SJSA1 (cell line): ENCODE measurements at regions not wholly inside any gene's neighbourhood (a gene's known extent, or its start where the extent isn't known, plus 50 kb on each side); places are given as distances from the start of the nearest gene placed in this dataset.

Experiments used
- DNase-seq, 2 experiments: peaks; one replicate each; pipeline ENCODE4 v3.0.0-alpha.2; 2015 to 2020; ENCODE audit warnings: low spot score in 2 of 2, low read depth in 1 of 2
- H3K27ac ChIP-seq: fragments of 250-450 bp; sonication (Bioruptor Pico); 2 replicates; pipeline ENCODE4 v1.5.1; 2020; ENCODE audit warnings: mild to moderate bottlenecking, moderate library complexity
- H3K27me3 ChIP-seq: fragments of 250-450 bp; sonication (Bioruptor Pico); replicated peaks from 2 replicates; pipeline ENCODE4 v1.5.1; 2020; ENCODE audit warnings: mild to moderate bottlenecking, moderate library complexity
- H3K36me3 ChIP-seq: fragments of 250-450 bp; sonication (Bioruptor Pico); 2 replicates; pipeline ENCODE4 v1.5.1; 2020; ENCODE audit warnings: mild to moderate bottlenecking
- H3K4me1 ChIP-seq: fragments of 250-450 bp; sonication (Bioruptor Pico); replicated peaks from 2 replicates; pipeline ENCODE4 v1.6.1; 2021; ENCODE audit warnings: mild to moderate bottlenecking
- H3K4me3 ChIP-seq: fragments of 250-450 bp; sonication (Bioruptor Pico); 2 replicates; pipeline ENCODE4 v1.5.1; 2020; ENCODE audit warnings: mild to moderate bottlenecking
- H3K9me3 ChIP-seq: fragments of 250-450 bp; sonication (Bioruptor Pico); replicated peaks from 2 replicates; pipeline ENCODE4 v1.5.1; 2020; ENCODE audit warnings: mild to moderate bottlenecking

DNA sequence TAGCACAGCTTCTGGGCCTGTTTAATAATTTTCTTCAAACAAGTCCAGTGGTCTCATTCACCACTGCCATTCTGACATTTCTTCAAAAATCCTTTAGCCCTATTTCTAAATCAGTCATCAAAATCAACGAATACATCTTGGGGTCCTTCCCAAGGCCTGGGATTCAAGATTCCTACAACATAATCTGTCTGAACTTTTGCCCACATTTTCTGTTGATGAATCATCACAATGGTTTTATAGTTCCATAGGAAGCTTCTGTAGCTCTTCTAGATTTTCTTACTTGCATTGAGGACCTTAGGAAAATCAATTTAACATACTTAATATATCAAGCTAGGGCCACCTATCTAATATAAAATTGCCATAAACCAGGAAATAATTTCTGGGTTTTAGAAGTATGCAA lies 811.8 kb upstream of the ACVR2A start:
- Histone ChIP-seq H3K9me3 (no peaks in the 10 kb centered on the region; the same call in 1 of the 2 replicates), H3K27ac (no peak overlapping the region), H3K27me3 (no peaks in the 10 kb centered on the region), H3K36me3 (no peaks in the 10 kb centered on the region), H3K4me1 (no peaks in the 10 kb centered on the region; the same call in 1 of the 2 replicates), H3K4me3 (no peak overlapping the region)
- DNase-seq, result no peak

DNA sequence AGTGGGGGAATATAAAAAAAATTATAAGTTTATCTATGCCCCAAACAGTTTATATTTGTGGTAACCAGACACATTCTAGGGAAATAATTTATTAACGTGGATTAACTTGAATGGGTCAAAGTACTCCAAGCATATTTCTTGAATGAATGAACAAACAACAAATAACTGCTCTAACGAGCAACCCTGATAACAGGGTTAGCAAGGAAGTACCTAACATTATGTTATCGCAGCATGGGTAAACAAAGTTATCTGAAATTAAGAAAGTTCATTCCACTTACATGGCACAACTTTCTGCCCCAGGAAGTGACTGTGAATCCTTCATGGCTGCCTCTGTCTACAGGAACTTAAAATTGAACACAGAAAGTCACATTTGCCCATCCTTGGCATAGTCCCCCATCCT lies 812.9 kb upstream of the ACVR2A start:
- no peak overlapping the region for H3K27ac ChIP-seq
- no peak for DNase-seq
- no peaks in the 10 kb centered on the region; the same call in 1 of the 2 replicates for H3K4me1 ChIP-seq
- no peaks in the 10 kb centered on the region; the same call in 1 of the 2 replicates for H3K9me3 ChIP-seq
- H3K4me3 ChIP-seq, result no peak overlapping the region
- no peaks in the 10 kb centered on the region for H3K27me3 ChIP-seq
- no peaks in the 10 kb centered on the region for H3K36me3 ChIP-seq

DNA sequence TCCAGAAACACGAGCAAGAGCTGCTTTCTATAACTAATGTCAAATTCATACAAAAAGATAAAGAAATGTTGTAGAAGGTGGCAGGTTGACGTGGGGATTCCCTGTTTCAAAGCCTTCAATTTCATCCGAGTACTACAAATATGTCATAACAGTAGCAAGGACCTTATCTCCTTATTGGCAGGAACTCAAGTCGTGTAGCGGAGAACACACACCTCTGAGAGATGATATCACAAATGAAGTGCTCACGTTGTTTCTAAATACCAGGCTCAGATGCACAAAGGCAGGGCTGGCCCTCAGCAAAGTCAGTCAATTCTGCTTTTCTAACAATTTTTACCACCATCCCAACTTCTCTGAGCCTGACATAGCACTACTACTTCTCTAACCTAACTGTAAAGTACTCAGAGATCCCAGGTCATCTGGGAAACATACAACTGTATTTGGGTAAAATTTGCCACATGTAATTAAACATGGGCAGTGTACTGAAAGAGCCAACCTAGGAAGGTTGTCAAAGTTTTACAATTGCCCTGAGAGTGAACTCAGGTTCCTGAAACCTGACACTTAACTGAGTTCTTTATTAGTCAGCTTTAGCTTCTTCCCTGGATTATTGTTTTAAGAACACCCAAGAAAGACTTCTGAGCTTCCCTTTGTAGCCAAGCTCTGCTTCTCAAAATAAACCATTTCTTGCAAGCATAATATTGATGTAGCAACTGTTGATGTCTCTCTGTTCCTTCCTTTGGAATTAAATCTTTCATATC lies 813.7 kb upstream of the ACVR2A start:
- no peaks in the 10 kb centered on the region; the same call in 1 of the 2 replicates for H3K9me3 ChIP-seq
- H3K4me1 ChIP-seq, result no peaks in the 10 kb centered on the region; the same call in 1 of the 2 replicates
- H3K36me3 ChIP-seq, result no peaks in the 10 kb centered on the region
- no peak for DNase-seq
- H3K27ac ChIP-seq, result no peak overlapping the region
- H3K4me3 ChIP-seq, result no peak overlapping the region
- no peaks in the 10 kb centered on the region for H3K27me3 ChIP-seq

DNA sequence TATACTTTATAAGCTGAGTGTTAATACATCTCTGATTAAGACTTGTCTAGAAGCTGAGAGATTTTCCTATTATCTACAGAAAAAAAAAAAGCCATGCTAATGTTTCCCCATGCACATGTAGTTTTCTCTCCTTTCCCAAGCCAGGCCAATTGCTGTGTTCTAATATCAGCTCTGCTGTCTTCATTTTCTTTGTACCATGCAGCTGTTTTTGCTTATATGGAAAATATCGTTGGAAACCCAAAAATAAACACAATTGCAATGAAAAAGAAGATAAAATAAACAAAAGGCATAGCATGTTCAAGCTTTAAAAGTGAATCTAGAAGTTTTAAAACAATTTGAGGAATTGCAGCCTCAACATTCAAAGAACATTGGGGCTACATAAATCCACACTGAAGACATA lies 817.4 kb upstream of the ACVR2A start:
- no peaks in the 10 kb centered on the region for H3K36me3 ChIP-seq
- no peak overlapping the region for H3K4me3 ChIP-seq
- DNase-seq, result no peak
- no peak overlapping the region for H3K27ac ChIP-seq
- H3K9me3 ChIP-seq, result no peaks in the 10 kb centered on the region; the same call in 1 of the 2 replicates
- H3K4me1 ChIP-seq, result no peaks in the 10 kb centered on the region; the same call in 1 of the 2 replicates
- H3K27me3 ChIP-seq, result no peaks in the 10 kb centered on the region

DNA sequence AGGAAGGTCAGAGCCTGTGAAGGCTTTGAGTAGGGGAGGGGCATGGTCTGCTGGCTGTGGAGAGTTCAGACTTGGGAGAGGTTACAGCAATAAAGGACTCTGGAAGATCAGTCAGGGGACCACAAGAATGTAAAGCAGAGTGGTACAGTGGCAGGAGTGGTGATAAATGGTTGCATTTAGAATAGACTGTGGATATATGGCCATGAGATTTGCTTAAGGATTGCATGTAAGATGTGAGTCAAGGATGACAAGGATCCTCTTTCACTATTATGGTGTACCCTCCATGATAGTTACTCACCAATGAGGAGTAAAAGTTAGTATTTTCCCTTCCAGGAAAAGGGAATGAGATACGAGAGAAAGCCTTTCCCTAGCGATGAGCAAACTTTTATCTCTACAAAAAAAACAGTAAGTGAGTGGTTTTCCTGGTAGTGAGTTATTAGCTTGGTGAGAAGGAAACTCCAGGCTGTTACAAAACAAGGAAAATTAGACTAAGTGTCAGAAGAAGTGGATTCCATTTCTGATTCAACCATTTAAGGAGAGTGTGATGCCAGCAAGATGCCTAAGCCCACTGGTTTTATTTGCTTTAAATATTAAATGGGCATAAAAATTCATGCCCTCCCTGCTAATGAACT lies 818.0 kb upstream of the ACVR2A start:
- Histone ChIP-seq H3K9me3 (no peaks in the 10 kb centered on the region), H3K27ac (no peak overlapping the region), H3K4me3 (no peak overlapping the region), H3K27me3 (no peaks in the 10 kb centered on the region), H3K4me1 (no peaks in the 10 kb centered on the region; the same call in 1 of the 2 replicates), H3K36me3 (no peaks in the 10 kb centered on the region)
- no peak for DNase-seq

DNA sequence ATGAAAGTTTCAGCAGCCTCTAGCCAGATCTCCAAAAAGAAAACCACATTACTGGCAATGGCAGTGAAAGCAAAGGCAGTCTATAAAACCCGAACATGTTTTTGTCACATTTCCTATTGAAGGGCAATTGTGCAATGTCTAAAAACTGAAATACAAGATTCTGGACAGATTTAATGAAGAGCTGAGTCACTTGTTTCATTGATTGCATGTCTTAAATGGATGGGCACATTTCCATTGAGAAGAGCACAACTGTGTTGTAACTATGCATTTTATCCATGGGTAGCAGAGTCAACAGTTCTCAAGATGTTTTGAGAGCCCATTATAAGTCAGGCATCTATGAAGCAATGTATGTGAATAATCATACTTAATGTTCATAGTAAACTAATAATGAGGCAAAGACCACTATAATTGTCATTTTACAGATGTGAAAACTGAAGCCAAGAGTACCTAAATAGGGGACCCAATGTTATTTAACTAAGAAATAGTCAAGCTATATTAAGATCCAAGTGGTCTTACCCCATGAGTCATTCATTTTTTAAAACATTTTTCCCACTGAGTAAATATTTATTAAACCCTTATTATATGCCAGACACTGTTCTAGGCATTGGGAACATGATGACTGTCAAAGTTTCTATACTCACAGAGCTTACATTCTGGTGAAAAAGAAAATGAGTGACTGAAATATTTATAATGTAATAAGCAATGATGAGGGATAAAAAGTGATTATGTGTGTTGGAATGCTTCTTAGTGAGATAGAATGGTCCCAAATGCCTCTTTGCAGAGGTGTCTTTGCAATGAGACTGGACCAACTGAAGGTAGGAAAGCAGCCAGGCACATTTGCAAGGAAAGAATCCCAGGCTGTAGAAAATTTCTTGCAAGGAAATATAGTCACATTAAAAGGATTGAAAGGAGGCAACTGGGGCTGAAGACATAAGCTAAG lies 818.9 kb upstream of the ACVR2A start:
- Histone ChIP-seq H3K27me3 (no peaks in the 10 kb centered on the region), H3K36me3 (no peaks in the 10 kb centered on the region), H3K9me3 (no peaks in the 10 kb centered on the region), H3K4me1 (no peaks in the 10 kb centered on the region), H3K27ac (no peak overlapping the region), H3K4me3 (no peak overlapping the region)
- no peak for DNase-seq

DNA sequence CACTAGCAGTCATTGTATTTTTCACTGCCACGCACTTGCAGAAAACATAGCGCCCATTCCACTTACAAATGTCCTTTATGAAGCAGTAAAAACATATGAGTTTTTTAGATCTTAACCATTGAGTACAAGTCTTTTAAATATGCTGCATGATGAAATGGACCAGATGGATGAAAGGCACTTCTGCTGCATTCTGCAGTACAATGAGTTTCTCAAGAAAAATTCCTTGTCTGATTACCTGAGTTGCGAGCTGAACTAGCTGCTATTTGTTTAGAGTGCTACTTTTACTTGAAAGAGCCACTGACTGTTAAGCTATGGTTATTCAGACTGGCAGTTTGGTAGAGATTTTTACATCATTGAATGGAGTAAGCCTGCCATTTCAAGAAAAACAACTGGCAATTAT lies 825.5 kb upstream of the ACVR2A start:
- Histone ChIP-seq H3K36me3 (no peaks in the 10 kb centered on the region), H3K4me1 (no peaks in the 10 kb centered on the region), H3K27me3 (no peaks in the 10 kb centered on the region), H3K27ac (no peak overlapping the region), H3K4me3 (no peak overlapping the region), H3K9me3 (no peaks in the 10 kb centered on the region)
- DNase-seq, result no peak

DNA sequence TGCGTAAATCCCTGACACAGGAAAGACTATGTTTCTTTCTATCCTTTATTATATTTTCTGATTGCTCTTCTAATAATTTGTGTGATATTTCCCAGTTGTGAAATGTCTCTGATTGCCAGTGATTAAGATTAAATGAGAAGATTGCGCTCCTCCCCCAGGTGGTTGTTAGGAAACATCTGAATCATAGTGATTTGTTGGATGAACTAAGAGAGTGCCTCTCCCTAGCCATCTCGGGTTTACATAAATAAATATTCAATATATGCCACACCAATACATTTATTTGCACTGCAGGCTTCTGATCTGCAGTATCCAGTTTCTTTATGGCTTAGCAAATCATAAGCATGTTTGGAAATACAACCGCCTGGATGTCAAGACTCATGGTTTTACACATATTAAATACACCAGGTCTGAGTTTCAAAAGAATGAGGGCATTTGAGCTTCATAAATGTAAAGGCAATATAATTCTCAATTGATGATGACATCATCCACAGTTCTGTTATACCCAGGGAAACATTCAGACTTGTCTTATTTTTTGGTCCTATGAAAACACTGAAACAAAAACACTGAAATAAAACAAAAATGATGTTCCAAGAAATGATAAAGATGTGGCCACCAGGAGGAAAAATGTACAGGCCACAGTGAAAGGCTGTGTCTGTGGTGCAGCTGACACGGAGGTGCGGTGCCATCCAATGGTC lies 826.7 kb upstream of the ACVR2A start:
- H3K4me1 ChIP-seq, result no peaks in the 10 kb centered on the region
- no peak overlapping the region for H3K27ac ChIP-seq
- no peaks in the 10 kb centered on the region for H3K36me3 ChIP-seq
- DNase-seq, result no peak
- H3K27me3 ChIP-seq, result no peaks in the 10 kb centered on the region
- H3K4me3 ChIP-seq, result no peak overlapping the region
- no peaks in the 10 kb centered on the region for H3K9me3 ChIP-seq

DNA sequence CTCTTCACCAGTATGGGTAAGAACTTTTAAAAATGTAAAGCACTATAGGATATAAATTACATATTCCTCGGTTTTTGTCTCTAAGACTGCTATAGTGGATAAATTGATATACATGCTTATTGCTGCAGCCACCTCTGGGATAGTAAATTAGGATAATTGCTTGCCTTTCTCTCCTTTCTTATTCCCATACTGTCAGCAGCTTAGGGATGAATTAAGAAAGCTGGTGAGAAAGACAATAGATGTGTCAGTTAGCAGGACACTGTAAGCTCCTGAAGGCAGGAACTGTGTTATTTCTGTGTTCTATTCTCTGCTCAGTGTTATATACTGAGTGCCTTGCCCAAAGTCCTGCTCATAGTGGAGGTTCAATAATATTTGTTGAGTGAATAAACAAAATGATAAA lies 828.6 kb upstream of the ACVR2A start:
- Histone ChIP-seq H3K4me1 (no peaks in the 10 kb centered on the region), H3K9me3 (no peaks in the 10 kb centered on the region), H3K27ac (no peak overlapping the region), H3K27me3 (no peaks in the 10 kb centered on the region), H3K4me3 (no peak overlapping the region), H3K36me3 (no peaks in the 10 kb centered on the region)
- no peak for DNase-seq

DNA sequence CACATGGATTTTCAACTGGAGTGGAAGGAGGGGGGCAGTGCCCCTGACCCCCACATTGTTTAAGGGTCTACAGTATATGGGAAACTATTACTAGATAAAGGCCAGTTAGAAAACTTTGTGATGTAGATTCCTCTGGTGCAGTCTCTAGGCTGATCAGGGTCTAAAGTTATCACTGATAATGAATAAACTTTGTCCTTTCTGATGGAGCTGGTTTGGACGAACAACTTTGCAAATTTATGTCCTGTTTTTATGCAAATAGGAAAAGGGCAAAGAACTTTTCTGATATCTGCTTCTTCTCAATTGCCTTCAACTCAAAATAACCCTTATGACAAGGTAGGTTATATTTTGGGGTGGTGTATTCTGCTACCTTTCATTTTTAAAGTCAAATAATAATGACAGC lies 829.2 kb upstream of the ACVR2A start:
- no peaks in the 10 kb centered on the region for H3K4me1 ChIP-seq
- H3K27me3 ChIP-seq, result no peaks in the 10 kb centered on the region
- H3K9me3 ChIP-seq, result 0 out of 2 replicates have a peak, but pooled peaks cover 2% of the 10 kb centered on the region
- H3K36me3 ChIP-seq, result no peaks in the 10 kb centered on the region
- H3K4me3 ChIP-seq, result no peak overlapping the region
- DNase-seq, result no peak
- H3K27ac ChIP-seq, result no peak overlapping the region

DNA sequence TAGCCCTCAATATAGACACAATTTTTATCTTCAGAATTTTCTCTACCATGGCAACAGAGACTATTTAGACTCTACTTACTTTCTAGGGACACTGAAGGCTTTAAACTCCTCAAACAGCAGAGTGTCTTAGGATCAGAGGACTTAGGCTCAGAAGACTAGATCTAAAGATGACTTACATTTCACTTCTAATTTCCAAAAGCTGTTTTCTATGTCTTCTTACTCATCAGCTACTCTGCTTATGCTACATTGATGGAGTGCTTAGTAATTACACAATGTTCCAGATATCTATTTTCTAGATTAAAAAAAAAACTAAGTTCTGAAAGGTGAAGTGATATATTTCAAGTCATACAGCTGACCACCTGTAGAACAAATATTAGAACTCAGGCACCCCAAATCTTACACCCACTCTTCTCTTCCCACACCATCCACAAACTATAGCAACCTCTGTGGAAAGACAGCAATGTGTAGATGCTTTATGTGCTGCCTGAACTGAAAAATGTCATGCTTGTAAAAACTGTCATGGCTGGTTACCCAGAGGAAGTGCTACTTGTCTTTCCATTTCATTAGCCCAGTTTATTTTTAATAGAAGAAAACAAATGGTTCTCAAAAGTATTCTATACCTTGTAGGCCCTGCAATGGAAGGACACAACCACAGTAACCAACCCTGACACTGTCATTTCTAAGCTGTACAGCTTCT lies 831.0 kb upstream of the ACVR2A start:
- Histone ChIP-seq H3K4me3 (no peak overlapping the region), H3K4me1 (no peaks in the 10 kb centered on the region), H3K27ac (no peak overlapping the region), H3K9me3 (0 out of 2 replicates have a peak, but pooled peaks cover 2% of the 10 kb centered on the region), H3K27me3 (no peaks in the 10 kb centered on the region), H3K36me3 (no peaks in the 10 kb centered on the region)
- DNase-seq, result no peak

DNA sequence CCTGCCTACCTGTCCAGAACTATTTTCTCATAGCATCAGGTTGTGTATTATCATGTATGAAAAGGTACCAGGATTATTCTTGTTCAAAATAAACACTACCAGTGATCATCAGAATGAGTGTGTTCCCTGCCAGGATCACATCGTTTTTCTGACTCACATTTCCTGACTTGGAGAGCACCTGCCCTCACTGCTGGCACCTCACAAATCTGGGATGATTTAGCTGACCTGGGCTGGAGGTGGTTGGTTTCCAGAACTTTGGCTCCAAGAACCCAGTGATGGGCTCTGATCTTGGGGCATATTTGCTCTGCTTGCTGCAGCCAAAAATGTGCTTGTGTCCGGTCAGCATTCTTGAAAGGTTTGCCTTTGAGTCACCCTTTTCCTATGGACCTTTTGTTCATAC lies 836.3 kb upstream of the ACVR2A start:
- Histone ChIP-seq H3K27ac (no peak overlapping the region), H3K36me3 (no peaks in the 10 kb centered on the region), H3K27me3 (no peaks in the 10 kb centered on the region), H3K9me3 (0 out of 2 replicates have a peak, but pooled peaks cover 2% of the 10 kb centered on the region), H3K4me1 (no peaks in the 10 kb centered on the region), H3K4me3 (no peak overlapping the region)
- no peak for DNase-seq

DNA sequence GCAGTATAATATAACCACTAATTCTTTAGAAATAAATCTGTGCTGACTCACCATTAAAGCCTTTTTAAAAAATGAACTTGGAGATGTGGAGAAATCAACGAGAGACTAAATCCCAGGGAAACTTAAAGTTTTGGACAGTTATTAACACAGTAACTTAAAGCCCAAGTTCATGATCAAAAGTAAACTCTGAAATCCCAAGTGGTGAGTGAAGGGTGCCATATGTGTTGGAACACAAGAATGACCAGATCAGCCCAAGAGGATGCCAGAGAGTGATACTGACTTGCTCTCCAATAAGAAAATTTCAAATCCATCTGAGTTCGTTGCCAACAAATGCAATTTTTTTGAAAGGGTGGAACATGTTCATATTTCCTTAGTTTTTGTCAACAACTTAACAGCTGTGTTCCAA lies 838.1 kb upstream of the ACVR2A start:
- Histone ChIP-seq H3K36me3 (no peaks in the 10 kb centered on the region), H3K27me3 (no peaks in the 10 kb centered on the region), H3K4me1 (no peaks in the 10 kb centered on the region), H3K9me3 (0 out of 2 replicates have a peak, but pooled peaks cover 2% of the 10 kb centered on the region), H3K4me3 (no peak overlapping the region), H3K27ac (no peak overlapping the region)
- DNase-seq, result no peak
